ENCODE measurements at regions not wholly inside any gene's neighbourhood (a gene's known extent, or its start where the extent isn't known, plus 50 kb on each side); places are given as distances from the start of the nearest gene placed in this dataset.

DNA sequence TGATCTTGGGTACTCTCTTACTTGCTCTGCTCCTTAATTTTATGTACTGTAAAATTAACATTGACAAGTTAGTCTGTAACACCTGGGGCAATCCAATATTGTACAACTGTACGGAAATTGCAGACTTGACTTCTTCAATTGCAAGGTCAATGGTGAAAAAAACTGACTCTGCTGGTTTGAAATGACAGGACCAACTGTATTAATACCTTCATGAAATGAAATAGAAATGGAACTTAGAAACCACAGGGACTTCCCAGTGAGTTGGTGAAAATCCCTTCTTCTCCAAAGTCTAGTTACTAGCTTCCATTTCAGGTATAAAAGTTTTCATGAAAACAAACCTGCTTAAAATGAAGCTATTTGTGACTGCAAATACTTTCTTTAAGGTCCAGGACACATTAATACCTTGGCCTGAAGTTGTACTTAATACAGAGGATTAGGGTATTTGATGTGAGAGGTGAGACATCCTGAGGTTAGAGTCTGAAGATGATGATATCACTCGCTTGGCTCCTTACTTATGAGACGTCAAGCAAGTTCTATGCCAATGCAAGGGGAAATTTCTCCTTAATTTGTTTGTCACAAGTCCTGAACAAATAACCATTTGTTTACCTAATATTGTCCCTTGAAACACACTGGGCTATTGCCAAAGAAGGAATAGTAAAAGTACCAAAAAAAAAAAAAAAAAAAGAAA lies 226.2 kb upstream of the TP63 start:
- TF ChIP-seq, protein P1, sequence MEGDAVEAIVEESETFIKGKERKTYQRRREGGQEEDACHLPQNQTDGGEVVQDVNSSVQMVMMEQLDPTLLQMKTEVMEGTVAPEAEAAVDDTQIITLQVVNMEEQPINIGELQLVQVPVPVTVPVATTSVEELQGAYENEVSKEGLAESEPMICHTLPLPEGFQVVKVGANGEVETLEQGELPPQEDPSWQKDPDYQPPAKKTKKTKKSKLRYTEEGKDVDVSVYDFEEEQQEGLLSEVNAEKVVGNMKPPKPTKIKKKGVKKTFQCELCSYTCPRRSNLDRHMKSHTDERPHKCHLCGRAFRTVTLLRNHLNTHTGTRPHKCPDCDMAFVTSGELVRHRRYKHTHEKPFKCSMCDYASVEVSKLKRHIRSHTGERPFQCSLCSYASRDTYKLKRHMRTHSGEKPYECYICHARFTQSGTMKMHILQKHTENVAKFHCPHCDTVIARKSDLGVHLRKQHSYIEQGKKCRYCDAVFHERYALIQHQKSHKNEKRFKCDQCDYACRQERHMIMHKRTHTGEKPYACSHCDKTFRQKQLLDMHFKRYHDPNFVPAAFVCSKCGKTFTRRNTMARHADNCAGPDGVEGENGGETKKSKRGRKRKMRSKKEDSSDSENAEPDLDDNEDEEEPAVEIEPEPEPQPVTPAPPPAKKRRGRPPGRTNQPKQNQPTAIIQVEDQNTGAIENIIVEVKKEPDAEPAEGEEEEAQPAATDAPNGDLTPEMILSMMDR (IDR thresholded peaks at IDR 0.05): no peak
- intact Hi-C loops (cut with DNase I): no loop called here
- ATAC-seq: no peak
- H3K4me3 ChIP-seq: no peak overlapping the region
- no peaks in the 10 kb centered on the region for H3K9me3 ChIP-seq
- DNase-seq: no peak
- no peaks in the 10 kb centered on the region for H3K27me3 ChIP-seq (ENCODE audit: low read depth)
- no peak overlapping the region for H3K27ac ChIP-seq
- H3K4me1 ChIP-seq: no peaks in the 10 kb centered on the region
- no peaks in the 10 kb centered on the region for H3K36me3 ChIP-seq

GRCh38 chr3:189406148-189406547 lies 225.0 kb upstream of the TP63 start:
- intact Hi-C loops (cut with DNase I): no loop called here
- Histone ChIP-seq H3K4me3 (no peak overlapping the region), H3K4me1 (no peaks in the 10 kb centered on the region), H3K27ac (no peak overlapping the region), H3K27me3 (ENCODE audit: low read depth) (no peaks in the 10 kb centered on the region), H3K36me3 (no peaks in the 10 kb centered on the region), H3K9me3 (no peaks in the 10 kb centered on the region)
- DNase-seq (no peak), ATAC-seq (no peak)
- TF ChIP-seq, protein P1 (IDR thresholded peaks at IDR 0.05): no peak

GRCh38 chr3:189410522-189410921 lies 220.7 kb upstream of the TP63 start:
- no peak overlapping the region for H3K27ac ChIP-seq

DNA sequence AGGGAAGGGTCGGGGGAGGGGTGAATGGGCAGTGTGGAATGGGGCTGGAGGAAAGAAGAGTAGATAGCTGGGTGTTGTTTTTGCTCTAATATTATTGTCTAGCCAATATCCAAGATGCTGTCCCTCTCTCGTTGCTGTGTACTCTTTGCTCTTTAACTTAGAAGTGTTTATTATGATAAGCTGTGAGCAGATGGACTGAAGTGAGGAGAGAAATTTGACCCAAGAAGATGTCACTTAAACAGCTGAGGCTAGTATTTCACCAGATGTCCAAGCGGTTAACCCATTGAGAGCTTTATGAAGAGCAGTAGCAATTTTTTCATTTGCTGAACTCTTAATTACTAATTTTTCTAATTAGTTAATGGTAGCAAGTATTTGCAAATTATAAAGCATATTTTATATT lies 212.2 kb upstream of the TP63 start:
- Histone ChIP-seq H3K9me3 (no peaks in the 10 kb centered on the region), H3K4me3 (no peak overlapping the region), H3K36me3 (no peaks in the 10 kb centered on the region), H3K27ac (no peak overlapping the region), H3K27me3 (ENCODE audit: low read depth) (no peaks in the 10 kb centered on the region), H3K4me1 (no peaks in the 10 kb centered on the region)
- ATAC-seq: no peak
- TF ChIP-seq, protein P1 (IDR thresholded peaks at IDR 0.05): no peak
- no peak for DNase-seq
- intact Hi-C loops (cut with DNase I): no loop called here

More at GRCh38 chr3:189410522-189410921, 220.7 kb upstream of the TP63 start:
- no peak for ATAC-seq
- intact Hi-C loops (cut with DNase I): no loop called here
- DNase-seq: no peak
- no peaks in the 10 kb centered on the region for H3K9me3 ChIP-seq
- no peak overlapping the region for H3K4me3 ChIP-seq
- TF ChIP-seq, protein P1 (IDR thresholded peaks at IDR 0.05): no peak
- no peaks in the 10 kb centered on the region for H3K27me3 ChIP-seq (ENCODE audit: low read depth)
- no peaks in the 10 kb centered on the region for H3K4me1 ChIP-seq
- H3K36me3 ChIP-seq: no peaks in the 10 kb centered on the region

DNA sequence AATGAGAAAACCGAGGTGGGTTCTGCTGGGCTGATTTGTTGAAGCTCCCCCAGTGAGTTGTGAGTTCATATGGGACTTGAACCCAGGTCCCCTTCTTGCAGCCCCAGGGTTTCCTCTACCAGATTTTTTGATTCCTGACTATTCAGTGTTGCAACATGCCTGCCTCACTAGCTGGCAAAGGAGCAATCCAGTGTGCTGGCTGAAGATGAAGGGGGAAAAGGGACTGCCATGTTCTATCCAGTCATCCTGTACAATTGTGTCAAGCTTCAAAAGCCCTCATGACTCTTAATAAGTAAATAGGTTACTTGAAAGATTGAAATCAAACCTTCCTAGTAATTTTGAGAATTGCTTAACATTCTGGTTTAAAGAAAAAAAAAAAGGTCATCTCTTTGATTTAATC lies 211.5 kb upstream of the TP63 start:
- no peaks in the 10 kb centered on the region for H3K4me1 ChIP-seq
- H3K27me3 ChIP-seq (ENCODE audit: low read depth): no peaks in the 10 kb centered on the region
- ATAC-seq (no peak), DNase-seq (no peak)
- no peak overlapping the region for H3K4me3 ChIP-seq
- intact Hi-C loops (cut with DNase I): no loop called here
- no peaks in the 10 kb centered on the region for H3K36me3 ChIP-seq
- H3K27ac ChIP-seq: no peak overlapping the region
- TF ChIP-seq, protein P1 (IDR thresholded peaks at IDR 0.05): no peak
- H3K9me3 ChIP-seq: no peaks in the 10 kb centered on the region
